CD4-positive, alpha-beta memory T cell (primary cell): ENCODE measurements at regions not wholly inside any gene's neighbourhood (a gene's known extent, or its start where the extent isn't known, plus 50 kb on each side); places are given as distances from the start of the nearest gene placed in this dataset.
"Not testable (repeated sequence)": the region's sequence is repeated elsewhere in the genome, so short reads cannot be mapped to it uniquely, and the experiment has no call there.

Source experiments
- CTCF ChIA-PET: fragments of 350-600 bp; sonication (Branson Sonifier 250); formaldehyde crosslinking; loops from one replicate; lab custom pipeline; 2021; ENCODE audit warnings: inconsistent platforms; ENCODE audit not compliant: partially characterized antibody; lab: Charles Lee
- POLR2A ChIA-PET: fragments of 350-600 bp; sonication (Branson Sonifier 250); formaldehyde crosslinking; loops from one replicate; lab custom pipeline; 2021; ENCODE audit not compliant: partially characterized antibody; lab: Charles Lee
- DNase-seq, 5 donors: peaks; one replicate each; pipeline versions ENCODE4 v3.0.0 to v3.0.0-alpha.2; 2020 to 2022; ENCODE audit warnings: mixed read lengths in 1 of 5
- H3K27ac ChIP-seq: one replicate; pipeline ENCODE4 v1.7.0; 2013; ENCODE audit warnings: low read depth, low read length
- H3K27me3 ChIP-seq: 2 replicates; pipeline ENCODE4 v1.7.0; 2013; ENCODE audit warnings: mild to moderate bottlenecking, low read length, moderate library complexity; ENCODE audit not compliant: insufficient read depth
- H3K36me3 ChIP-seq: 2 replicates; pipeline ENCODE4 v1.7.0; 2013; ENCODE audit warnings: mild to moderate bottlenecking, low read length, moderate library complexity; ENCODE audit not compliant: insufficient read depth
- H3K4me1 ChIP-seq: 2 replicates; pipeline ENCODE4 v1.7.0; 2013; ENCODE audit warnings: mild to moderate bottlenecking, low read length, moderate library complexity; ENCODE audit not compliant: insufficient read depth
- H3K4me3 ChIP-seq, 2 donors: one replicate each; pipeline ENCODE4 v1.7.0; 2013; ENCODE audit warnings: low read length in 2 of 2, mild to moderate bottlenecking in 1 of 2
- H3K9me3 ChIP-seq, 2 donors: one replicate each; pipeline ENCODE4 v1.7.0; 2013; ENCODE audit warnings: low read length in 2 of 2, control low read depth in 1 of 2; ENCODE audit not compliant: control insufficient read depth in 1 of 2
- H3K27ac Mint-ChIP-seq, 7 donors: one replicate each; pipeline ENCODE4 v1.8.0; 2020 to 2021; ENCODE audit warnings: mixed read lengths in 7 of 7, mild to moderate bottlenecking in 6 of 7, inconsistent platforms in 3 of 7, moderate library complexity in 3 of 7
- H3K27me3 Mint-ChIP-seq, 2 donors: one replicate each; pipeline ENCODE4 v1.8.0; 2020 to 2021; ENCODE audit warnings: mixed read lengths in 2 of 2
- H3K36me3 Mint-ChIP-seq, 2 donors: one replicate each; pipeline ENCODE4 v1.8.0; 2020 to 2021; ENCODE audit warnings: mixed read lengths in 2 of 2, inconsistent platforms in 1 of 2, mild to moderate bottlenecking in 1 of 2
- H3K4me1 Mint-ChIP-seq, 4 donors: one replicate each; pipeline ENCODE4 v1.8.0; 2020 to 2021; ENCODE audit warnings: mixed read lengths in 4 of 4, mild to moderate bottlenecking in 1 of 4
- H3K4me3 Mint-ChIP-seq, 8 donors: one replicate each; pipeline ENCODE4 v1.8.0; 2020 to 2021; ENCODE audit warnings: mixed read lengths in 8 of 8, mild to moderate bottlenecking in 7 of 8, moderate library complexity in 6 of 8, inconsistent platforms in 3 of 8
- H3K9me3 Mint-ChIP-seq, 8 donors: one replicate each; pipeline ENCODE4 v1.8.0; 2020 to 2021; ENCODE audit warnings: mixed read lengths in 8 of 8, mild to moderate bottlenecking in 5 of 8, inconsistent platforms in 3 of 8, moderate library complexity in 1 of 8
- intact Hi-C: fragments of 100-400 bp; cut with micrococcal nuclease; formaldehyde crosslinking; loops from one replicate; pipeline ENCODE4 v1.15.1; 2023

DNA sequence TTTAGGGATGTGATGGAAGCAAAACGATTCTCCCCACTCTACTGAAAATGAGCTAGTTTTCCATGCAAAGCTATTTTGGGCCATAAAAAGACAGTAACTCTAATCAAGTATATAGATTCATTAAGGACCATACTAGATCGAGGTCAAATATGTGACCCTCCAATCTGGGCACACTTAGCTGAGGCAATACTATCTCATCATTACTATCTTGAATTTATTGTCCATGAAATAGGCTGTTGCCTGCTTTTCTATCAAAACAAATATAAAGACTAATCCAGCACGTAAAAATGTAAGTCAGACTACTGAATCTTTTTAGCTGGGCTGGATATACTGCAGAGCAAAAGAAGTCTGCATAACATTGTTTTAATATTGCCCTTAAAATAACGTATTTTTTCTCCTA, 943.1 kb downstream of the NR2F1-AS1 start:
- no peaks in the 10 kb centered on the region for H3K4me1 Mint-ChIP-seq
- H3K36me3 Mint-ChIP-seq = no peaks in the 10 kb centered on the region
- no peaks in the 10 kb centered on the region for H3K27me3 Mint-ChIP-seq
- intact Hi-C loops = no loop called here
- Histone ChIP-seq H3K27ac (no peak overlapping the region), H3K9me3 (peaks cover 0 to 4% of the 10 kb centered on the region in 2 donors), H3K4me3 (no peak overlapping the region), H3K36me3 (no peaks in the 10 kb centered on the region), H3K27me3 (no peaks in the 10 kb centered on the region), H3K4me1 (no peaks in the 10 kb centered on the region)
- ChIA-PET POLR2A (no interaction called here), CTCF (no interaction called here)
- no peak overlapping the region for H3K27ac Mint-ChIP-seq
- H3K4me3 Mint-ChIP-seq = no peak overlapping the region
- no peak for DNase-seq
- peaks cover 0 to 7% (median 3%) of the 10 kb centered on the region in 8 donors for H3K9me3 Mint-ChIP-seq

DNA sequence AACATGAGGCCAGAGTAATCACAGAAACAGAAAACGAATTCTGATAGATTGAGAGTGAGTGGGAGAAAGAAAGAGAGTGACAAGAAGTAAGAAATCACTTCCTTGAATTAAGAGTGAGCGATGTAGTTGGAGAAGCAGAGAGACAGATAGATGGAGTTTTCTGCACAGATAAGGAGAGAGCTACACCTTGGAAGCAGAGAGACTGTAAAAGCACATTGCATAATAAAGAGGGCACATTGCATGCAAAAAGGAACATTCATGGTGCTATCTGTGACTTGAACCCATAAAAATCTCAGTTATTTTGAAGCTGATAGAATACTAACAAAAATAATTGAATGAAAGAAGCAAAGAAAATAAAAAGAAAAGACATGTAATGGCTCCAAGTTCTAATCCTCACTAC, 943.8 kb downstream of the NR2F1-AS1 start:
- peaks cover 0 to 4% of the 10 kb centered on the region in 2 donors for H3K9me3 ChIP-seq
- no peaks in the 10 kb centered on the region for H3K27me3 ChIP-seq
- ChIA-PET CTCF (no interaction called here), POLR2A (no interaction called here)
- Mint-ChIP-seq H3K27ac (no peak overlapping the region), H3K27me3 (no peaks in the 10 kb centered on the region), H3K4me1 (no peaks in the 10 kb centered on the region), H3K9me3 (peaks cover 0 to 9% (median 4%) of the 10 kb centered on the region in 8 donors), H3K4me3 (no peak overlapping the region), H3K36me3 (no peaks in the 10 kb centered on the region)
- no peaks in the 10 kb centered on the region for H3K4me1 ChIP-seq
- no peaks in the 10 kb centered on the region for H3K36me3 ChIP-seq
- H3K4me3 ChIP-seq = no peak overlapping the region
- no peak for DNase-seq
- intact Hi-C loops = no loop called here
- H3K27ac ChIP-seq = no peak overlapping the region

DNA sequence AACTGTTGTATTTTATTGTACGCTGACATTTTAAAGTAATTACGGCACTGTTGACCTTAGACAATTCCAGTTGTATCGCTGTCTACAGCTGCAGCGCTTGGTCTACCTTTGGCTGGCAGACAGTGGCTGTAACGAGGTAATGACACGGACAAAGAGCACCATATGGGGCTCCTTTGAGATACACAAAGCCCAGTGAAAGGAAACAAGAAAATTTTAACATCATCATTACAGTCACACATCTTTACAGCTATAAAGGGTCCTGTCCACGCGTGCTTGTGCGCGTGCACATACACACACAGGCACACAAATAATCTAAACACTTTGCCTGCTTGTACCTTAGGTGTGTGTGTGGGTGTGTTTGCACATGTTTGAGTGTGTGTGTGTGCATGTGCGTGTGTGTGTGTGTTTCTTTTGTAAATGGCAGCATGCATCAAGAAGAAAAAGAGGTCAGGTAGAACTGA, 946.0 kb downstream of the NR2F1-AS1 start:
- no peaks in the 10 kb centered on the region for H3K36me3 Mint-ChIP-seq
- H3K9me3 Mint-ChIP-seq = peaks cover 0 to 11% (median 6%) of the 10 kb centered on the region in 8 donors
- intact Hi-C loops = no loop called here
- Histone ChIP-seq H3K27ac (no peak overlapping the region), H3K9me3 (no peaks in the 10 kb centered on the region), H3K4me3 (no peak overlapping the region), H3K36me3 (no peaks in the 10 kb centered on the region), H3K4me1 (no peaks in the 10 kb centered on the region), H3K27me3 (no peaks in the 10 kb centered on the region)
- DNase-seq = no peak
- H3K4me3 Mint-ChIP-seq = no peak overlapping the region
- no peaks in the 10 kb centered on the region for H3K27me3 Mint-ChIP-seq
- no peak overlapping the region for H3K27ac Mint-ChIP-seq
- ChIA-PET POLR2A (no interaction called here), CTCF (no interaction called here)
- no peaks in the 10 kb centered on the region for H3K4me1 Mint-ChIP-seq

DNA sequence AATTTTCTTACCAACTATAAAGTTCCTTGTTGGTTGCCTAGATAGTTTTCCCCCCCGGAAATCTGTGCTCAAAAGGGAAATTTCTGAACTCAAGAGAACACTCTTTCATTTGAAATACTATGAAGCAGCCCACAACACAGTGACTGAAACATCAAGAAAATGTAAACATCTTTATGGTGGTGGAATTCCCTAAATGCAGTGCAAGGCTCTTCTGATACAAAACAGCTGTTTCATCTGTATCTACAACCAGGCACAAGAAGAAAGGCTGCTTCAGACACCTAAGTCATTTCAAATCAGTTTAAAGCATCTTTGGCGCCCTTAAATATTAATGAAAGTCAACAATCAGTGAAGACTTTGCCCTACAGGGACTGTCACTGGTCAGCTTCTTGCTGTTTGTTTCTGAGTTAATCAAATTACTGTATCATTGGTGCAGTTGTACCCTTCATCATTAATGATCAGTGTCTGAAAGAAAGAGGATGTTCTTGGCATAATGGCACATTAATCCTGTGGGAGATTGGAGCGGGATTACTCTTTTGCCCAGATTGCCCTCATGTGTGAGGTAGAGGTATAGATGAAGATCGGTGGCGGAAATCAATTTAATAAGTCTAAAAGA, 947.0 kb downstream of the NR2F1-AS1 start:
- intact Hi-C loops = no loop called here
- DNase-seq = no peak
- Mint-ChIP-seq H3K9me3 (peaks cover 0 to 18% (median 7%) of the 10 kb centered on the region in 8 donors), H3K4me1 (no peaks in the 10 kb centered on the region), H3K36me3 (no peaks in the 10 kb centered on the region), H3K27me3 (no peaks in the 10 kb centered on the region), H3K4me3 (no peak overlapping the region), H3K27ac (no peak overlapping the region)
- Histone ChIP-seq H3K9me3 (no peaks in the 10 kb centered on the region), H3K4me3 (no peak overlapping the region), H3K4me1 (no peaks in the 10 kb centered on the region), H3K27ac (no peak overlapping the region), H3K27me3 (no peaks in the 10 kb centered on the region), H3K36me3 (no peaks in the 10 kb centered on the region)
- POLR2A ChIA-PET = no interaction called here
- CTCF ChIA-PET = no interaction called here

DNA sequence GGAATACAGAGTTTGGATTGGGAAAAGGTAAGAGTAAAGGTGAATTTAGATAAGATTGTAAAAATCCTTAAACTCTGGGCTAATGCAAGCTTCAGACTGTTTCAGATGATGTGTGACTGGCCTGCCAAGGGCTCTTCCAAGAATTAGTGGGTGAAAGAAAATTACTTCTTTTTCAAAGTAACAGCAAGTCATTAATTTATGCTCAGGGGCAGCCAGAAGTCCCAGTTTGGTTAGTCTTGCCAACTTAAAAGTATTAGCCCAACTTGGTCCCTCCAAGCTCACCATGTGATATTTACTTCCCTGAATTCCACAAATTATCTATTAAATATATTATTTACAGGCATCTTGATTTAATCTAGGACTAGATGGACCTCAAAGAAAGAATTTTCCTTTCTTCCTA, 947.8 kb downstream of the NR2F1-AS1 start:
- Histone ChIP-seq H3K27ac (no peak overlapping the region), H3K9me3 (no peaks in the 10 kb centered on the region), H3K36me3 (no peaks in the 10 kb centered on the region), H3K27me3 (no peaks in the 10 kb centered on the region), H3K4me1 (no peaks in the 10 kb centered on the region), H3K4me3 (no peak overlapping the region)
- POLR2A ChIA-PET = no interaction called here
- Mint-ChIP-seq H3K36me3 (no peaks in the 10 kb centered on the region), H3K4me3 (no peak overlapping the region), H3K4me1 (no peaks in the 10 kb centered on the region), H3K27ac (no peak overlapping the region), H3K9me3 (peaks cover 0 to 18% (median 7%) of the 10 kb centered on the region in 8 donors), H3K27me3 (no peaks in the 10 kb centered on the region)
- CTCF ChIA-PET = interaction anchor here (0.7 kb wide), 1 partner anchor 51 kb away, joined by 3 read pairs; no protein-coding TSS in a partner anchor
- intact Hi-C loops = no loop called here
- DNase-seq = no peak

DNA sequence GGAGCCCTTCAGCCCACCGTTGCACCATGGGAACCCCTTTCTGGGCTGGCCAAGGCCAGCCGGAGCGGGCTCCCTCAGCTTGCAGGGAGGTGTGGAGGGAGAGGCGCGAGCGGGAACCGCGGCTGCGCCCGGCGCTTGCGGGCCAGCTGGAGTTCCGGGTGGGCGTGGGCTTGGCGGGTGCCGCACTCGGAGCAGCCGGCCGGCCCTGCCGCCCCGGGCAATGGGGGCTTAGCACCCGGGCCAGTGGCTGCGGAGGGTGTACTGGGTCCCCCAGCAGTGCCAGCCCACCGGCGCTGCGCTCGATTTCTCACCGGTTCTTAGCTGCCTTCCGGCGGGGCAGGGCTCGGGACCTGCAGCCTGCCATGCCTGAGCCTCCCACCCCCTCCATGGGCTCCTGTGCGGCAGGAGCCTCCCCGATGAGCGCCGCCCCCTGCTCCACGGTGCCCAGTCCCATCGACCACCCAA, 949.8 kb downstream of the NR2F1-AS1 start:
- H3K4me3 Mint-ChIP-seq, intact Hi-C loops, DNase-seq, H3K36me3 ChIP-seq, H3K27ac Mint-ChIP-seq, H3K27ac ChIP-seq, H3K27me3 Mint-ChIP-seq, POLR2A ChIA-PET, H3K4me1 Mint-ChIP-seq, CTCF ChIA-PET, H3K4me3 ChIP-seq, H3K27me3 ChIP-seq, H3K36me3 Mint-ChIP-seq, H3K4me1 ChIP-seq, H3K9me3 ChIP-seq: not testable (repeated sequence)
- H3K9me3 Mint-ChIP-seq = peaks cover 0 to 18% (median 5%) of the 10 kb centered on the region in 8 donors

DNA sequence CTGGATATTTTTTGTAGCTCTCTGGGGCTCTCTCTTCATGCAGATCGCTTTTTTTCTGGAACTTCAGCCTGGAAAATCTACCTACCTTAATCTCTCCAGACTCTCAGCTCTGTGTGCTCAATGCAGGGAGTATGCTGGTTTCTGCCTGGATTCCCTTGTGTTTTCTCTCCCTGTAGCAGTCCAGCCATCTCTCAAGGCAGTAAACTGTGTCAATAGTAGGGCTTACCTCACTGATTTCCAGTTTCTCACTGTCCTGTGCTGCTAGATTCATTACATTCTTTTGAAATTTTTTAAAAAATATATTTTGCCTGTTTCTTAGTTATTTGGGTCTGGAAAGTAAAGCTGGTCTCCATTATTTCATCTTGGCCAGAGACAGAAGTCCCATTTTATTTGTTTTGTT, 951.4 kb downstream of the NR2F1-AS1 start:
- POLR2A ChIA-PET = no interaction called here
- no peak overlapping the region for H3K27ac Mint-ChIP-seq
- no peak overlapping the region for H3K4me3 Mint-ChIP-seq
- Histone ChIP-seq H3K4me3 (no peak overlapping the region), H3K36me3 (no peaks in the 10 kb centered on the region), H3K9me3 (no peaks in the 10 kb centered on the region), H3K27me3 (no peaks in the 10 kb centered on the region), H3K4me1 (no peaks in the 10 kb centered on the region), H3K27ac (no peak overlapping the region)
- no peak for DNase-seq
- intact Hi-C loops = no loop called here
- peaks cover 0 to 18% (median 5%) of the 10 kb centered on the region in 8 donors for H3K9me3 Mint-ChIP-seq
- no peaks in the 10 kb centered on the region for H3K4me1 Mint-ChIP-seq
- CTCF ChIA-PET = no interaction called here
- no peaks in the 10 kb centered on the region for H3K36me3 Mint-ChIP-seq
- no peaks in the 10 kb centered on the region for H3K27me3 Mint-ChIP-seq
